ENCODE measurements at regions not wholly inside any gene's neighbourhood (a gene's known extent, or its start where the extent isn't known, plus 50 kb on each side); places are given as distances from the start of the nearest gene placed in this dataset.

DNA sequence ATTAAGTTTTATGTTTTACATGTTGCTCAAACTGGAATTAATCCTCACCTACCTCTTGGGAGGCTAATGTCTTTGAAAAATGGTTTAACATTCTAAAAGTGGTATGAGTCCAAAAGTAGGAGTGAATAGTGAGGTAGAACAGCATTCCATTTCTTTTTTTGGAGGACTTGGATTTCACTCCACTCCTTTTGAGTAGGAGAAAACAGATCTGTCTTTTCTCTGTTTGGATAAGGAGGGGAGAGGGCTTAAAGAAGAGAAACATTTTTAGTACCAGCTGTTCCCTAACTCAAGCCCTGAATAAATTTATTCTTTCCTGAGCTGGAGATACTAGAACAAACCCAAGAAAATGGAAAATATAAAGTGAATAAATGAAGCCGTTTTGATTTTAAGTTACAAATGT lies 687.9 kb downstream of the MECOM start:
- 80 to 86% methylated on average over 1 of the region's 1 CpG for WGBS, 2 donors
- no peak for DNase-seq (ENCODE audit: low spot score in 2 of 2)
- intact Hi-C loops (cut with DNase I; ENCODE audit: low total_unique reads): no loop called here
- TF ChIP-seq, protein P1, sequence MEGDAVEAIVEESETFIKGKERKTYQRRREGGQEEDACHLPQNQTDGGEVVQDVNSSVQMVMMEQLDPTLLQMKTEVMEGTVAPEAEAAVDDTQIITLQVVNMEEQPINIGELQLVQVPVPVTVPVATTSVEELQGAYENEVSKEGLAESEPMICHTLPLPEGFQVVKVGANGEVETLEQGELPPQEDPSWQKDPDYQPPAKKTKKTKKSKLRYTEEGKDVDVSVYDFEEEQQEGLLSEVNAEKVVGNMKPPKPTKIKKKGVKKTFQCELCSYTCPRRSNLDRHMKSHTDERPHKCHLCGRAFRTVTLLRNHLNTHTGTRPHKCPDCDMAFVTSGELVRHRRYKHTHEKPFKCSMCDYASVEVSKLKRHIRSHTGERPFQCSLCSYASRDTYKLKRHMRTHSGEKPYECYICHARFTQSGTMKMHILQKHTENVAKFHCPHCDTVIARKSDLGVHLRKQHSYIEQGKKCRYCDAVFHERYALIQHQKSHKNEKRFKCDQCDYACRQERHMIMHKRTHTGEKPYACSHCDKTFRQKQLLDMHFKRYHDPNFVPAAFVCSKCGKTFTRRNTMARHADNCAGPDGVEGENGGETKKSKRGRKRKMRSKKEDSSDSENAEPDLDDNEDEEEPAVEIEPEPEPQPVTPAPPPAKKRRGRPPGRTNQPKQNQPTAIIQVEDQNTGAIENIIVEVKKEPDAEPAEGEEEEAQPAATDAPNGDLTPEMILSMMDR (IDR thresholded peaks at IDR 0.05): no peak
- no peak for TF ChIP-seq POLR2A (IDR thresholded peaks at IDR 0.05)
- H3K4me3 ChIP-seq (ENCODE audit: low read depth, poor library complexity, severe bottlenecking): no peak overlapping the region

DNA sequence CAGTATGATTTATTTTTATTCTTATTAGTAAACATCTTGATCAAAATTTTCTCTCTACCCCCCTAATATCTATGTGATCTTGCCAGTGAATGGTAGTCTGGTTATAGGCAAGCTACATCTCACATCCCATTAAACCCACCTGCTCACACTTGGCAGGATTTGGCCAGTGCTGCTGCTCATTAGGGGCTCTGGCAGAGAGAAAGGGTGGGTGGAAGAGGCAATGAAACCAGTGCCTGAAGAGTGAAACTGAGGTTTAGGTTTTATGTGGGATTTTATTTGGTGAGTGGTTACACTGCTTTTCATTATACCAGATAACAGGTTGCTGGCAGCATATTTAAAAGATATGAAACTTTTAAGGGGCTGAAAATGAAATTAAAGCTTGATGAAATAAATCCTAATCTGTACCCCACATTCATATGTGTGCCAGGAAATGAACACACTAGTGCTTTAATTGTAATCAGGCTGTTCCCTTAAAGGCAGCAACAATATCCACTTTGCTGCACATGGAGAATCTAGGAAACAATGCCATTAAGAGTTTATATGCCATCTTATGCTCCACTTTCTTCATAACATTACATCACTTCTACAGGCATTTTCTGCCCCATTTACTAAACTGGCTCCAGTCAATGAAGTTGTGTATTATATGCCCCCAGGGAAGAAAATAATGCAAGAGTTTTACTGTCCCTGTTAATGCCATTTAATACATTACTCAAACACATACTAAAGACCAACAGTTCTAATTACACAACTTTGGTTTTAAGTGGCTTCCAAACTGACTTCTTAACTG lies 688.7 kb downstream of the MECOM start:
- intact Hi-C loops (cut with DNase I; ENCODE audit: low total_unique reads): no loop called here
- TF ChIP-seq, protein P1 (IDR thresholded peaks at IDR 0.05): no peak
- no peak for TF ChIP-seq POLR2A (IDR thresholded peaks at IDR 0.05)
- no peak for DNase-seq (ENCODE audit: low spot score in 2 of 2)
- H3K4me3 ChIP-seq (ENCODE audit: low read depth, poor library complexity, severe bottlenecking): no peak overlapping the region

DNA sequence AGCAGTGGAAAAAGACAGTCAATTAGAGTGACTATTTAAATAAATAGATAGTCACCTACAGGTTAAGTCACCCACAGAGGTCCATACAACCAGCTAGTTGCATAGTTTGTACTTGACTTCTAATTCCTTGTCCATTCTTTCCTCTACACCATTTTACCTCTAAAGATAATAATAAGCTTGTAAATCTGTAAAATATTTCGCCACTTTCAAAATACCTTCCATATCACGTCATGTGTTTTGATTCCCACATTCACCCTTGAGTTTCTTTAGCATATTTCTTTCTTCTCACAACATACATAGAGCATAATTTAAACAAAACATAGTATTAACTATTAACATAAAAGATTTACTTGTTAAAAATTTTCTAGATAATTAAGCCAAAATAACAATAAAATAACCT lies 689.6 kb downstream of the MECOM start:
- DNase-seq (ENCODE audit: low spot score in 2 of 2): no peak
- intact Hi-C loops (cut with DNase I; ENCODE audit: low total_unique reads): no loop called here
- no peak for TF ChIP-seq POLR2A (IDR thresholded peaks at IDR 0.05)
- TF ChIP-seq, protein P1 (IDR thresholded peaks at IDR 0.05): no peak
- 87 to 88% methylated on average over 2 of the region's 2 CpGs for WGBS, 2 donors
- H3K4me3 ChIP-seq (ENCODE audit: low read depth, poor library complexity, severe bottlenecking): no peak overlapping the region

DNA sequence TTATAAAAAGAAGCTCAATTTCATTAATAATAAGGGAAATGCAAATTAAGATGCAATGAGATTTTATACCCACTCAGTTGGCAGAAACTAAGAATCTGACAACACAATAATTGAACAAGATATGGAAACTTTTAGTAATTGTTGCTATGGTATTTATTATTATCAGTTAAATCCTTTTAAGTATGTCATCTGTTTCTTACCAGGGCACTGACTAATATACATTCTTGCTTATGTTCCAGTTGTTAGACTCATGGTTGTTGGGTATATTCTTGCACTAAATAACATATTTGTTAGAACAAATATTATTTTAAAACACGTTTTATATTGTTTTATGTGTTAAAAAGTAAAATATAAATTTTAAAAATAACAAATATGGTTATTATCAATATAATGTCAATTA lies 690.3 kb downstream of the MECOM start:
- TF ChIP-seq, protein P1 (IDR thresholded peaks at IDR 0.05): no peak
- intact Hi-C loops (cut with DNase I; ENCODE audit: low total_unique reads): no loop called here
- DNase-seq (ENCODE audit: low spot score in 2 of 2): no peak
- WGBS, 2 donors: 49 to 66% methylated on average over 1 of the region's 1 CpG
- H3K4me3 ChIP-seq (ENCODE audit: low read depth, poor library complexity, severe bottlenecking): no peak overlapping the region

DNA sequence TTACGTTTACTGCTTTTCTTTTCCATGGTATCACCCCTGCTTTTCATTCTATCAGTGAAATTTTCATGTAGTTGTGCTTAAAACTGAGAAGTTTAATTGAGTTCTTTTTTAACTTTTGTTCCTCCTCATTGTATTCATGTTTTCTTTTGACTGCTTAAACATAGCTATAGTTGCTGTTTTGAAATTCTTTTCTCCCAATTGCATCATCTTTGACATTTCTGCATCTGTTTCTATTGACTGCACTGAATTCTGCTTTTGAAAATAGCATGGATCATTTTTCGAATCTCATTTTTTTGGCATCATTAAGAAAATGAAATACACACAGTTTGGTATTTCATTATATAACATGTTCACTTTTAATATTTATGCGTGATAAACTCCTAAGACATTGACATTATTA lies 694.9 kb downstream of the MECOM start:
- no peak for DNase-seq (ENCODE audit: low spot score in 2 of 2)
- no peak for TF ChIP-seq POLR2A (IDR thresholded peaks at IDR 0.05)
- TF ChIP-seq, protein P1 (IDR thresholded peaks at IDR 0.05): no peak
- WGBS, 2 donors: 86% methylated on average over 3 of the region's 3 CpGs
- intact Hi-C loops (cut with DNase I; ENCODE audit: low total_unique reads): no loop called here
- H3K4me3 ChIP-seq (ENCODE audit: low read depth, poor library complexity, severe bottlenecking): no peak overlapping the region

DNA sequence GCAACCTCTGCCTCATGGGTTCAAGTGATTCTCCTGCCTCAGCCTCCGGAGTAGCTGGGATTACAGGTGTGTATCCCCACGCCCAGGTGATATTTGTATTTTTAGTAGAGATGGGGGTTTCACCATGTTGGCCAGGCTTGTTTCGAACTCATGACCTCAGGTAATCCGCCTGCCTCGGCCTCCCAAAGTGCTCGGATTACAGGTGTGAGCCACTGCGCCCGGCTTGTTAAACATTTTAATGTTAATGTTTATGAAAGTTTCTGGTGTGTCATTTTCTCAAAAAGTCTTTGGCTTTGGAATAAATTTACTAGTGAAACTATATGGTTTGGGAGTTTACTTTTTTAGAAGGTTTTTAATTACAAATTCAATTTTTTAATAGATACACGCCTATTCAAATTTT lies 698.8 kb downstream of the MECOM start:
- 92 to 93% methylated on average over 9 of the region's 9 CpGs for WGBS, 2 donors
- intact Hi-C loops (cut with DNase I; ENCODE audit: low total_unique reads): no loop called here
- no peak overlapping the region for H3K4me3 ChIP-seq (ENCODE audit: low read depth, poor library complexity, severe bottlenecking)
- no peak for TF ChIP-seq POLR2A (IDR thresholded peaks at IDR 0.05)
- TF ChIP-seq, protein P1 (IDR thresholded peaks at IDR 0.05): no peak
- DNase-seq (ENCODE audit: low spot score in 2 of 2): no peak
